COLO668 (cell line): ENCODE measurements at regions not wholly inside any gene's neighbourhood (a gene's known extent, or its start where the extent isn't known, plus 50 kb on each side); places are given as distances from the start of the nearest gene placed in this dataset.

Experiments used
- DNase-seq: peaks from one replicate; lab custom pipeline; 2025; ENCODE audit not compliant: unreplicated experiment; lab: John Stamatoyannopoulos, UW

GRCh38 chr18:56545464-56545863 is 92.9 kb downstream of the TXNL1 start:
- no peak for DNase-seq

- DNase-seq = no peak
Observed at GRCh38 chr18:56542476-56542875, 95.9 kb downstream of the TXNL1 start.

GRCh38 chr18:56541793-56542192 is 96.6 kb downstream of the TXNL1 start:
- no peak for DNase-seq

GRCh38 chr18:56541340-56541739 is 97.1 kb downstream of the TXNL1 start:
- no peak for DNase-seq

GRCh38 chr18:56538746-56539145 is 99.6 kb downstream of the TXNL1 start:
- no peak for DNase-seq

GRCh38 chr18:56532176-56532840 is 106.1 kb downstream of the TXNL1 start:
- no peak for DNase-seq

GRCh38 chr18:56522816-56523215 is 115.6 kb downstream of the TXNL1 start:
- DNase-seq = no peak

GRCh38 chr18:56521263-56521662 is 117.1 kb downstream of the TXNL1 start:
- DNase-seq = no peak

GRCh38 chr18:56517761-56518160 is 120.6 kb downstream of the TXNL1 start:
- DNase-seq = no peak

GRCh38 chr18:56517196-56517595 is 121.2 kb downstream of the TXNL1 start:
- no peak for DNase-seq

- DNase-seq = no peak
Observed at GRCh38 chr18:56516789-56517188, 121.6 kb downstream of the TXNL1 start.

GRCh38 chr18:56515522-56515921 is 122.9 kb downstream of the TXNL1 start:
- no peak for DNase-seq

GRCh38 chr18:56511996-56512395 is 126.4 kb downstream of the TXNL1 start:
- no peak for DNase-seq

- no peak for DNase-seq
Observed at GRCh38 chr18:56510108-56510507, 128.3 kb downstream of the TXNL1 start.

GRCh38 chr18:56509656-56510055 is 128.7 kb downstream of the TXNL1 start:
- DNase-seq = no peak

GRCh38 chr18:56508370-56509036 is 129.9 kb downstream of the TXNL1 start:
- no peak for DNase-seq

- DNase-seq = no peak
Observed at GRCh38 chr18:56505971-56506370, 132.4 kb downstream of the TXNL1 start.

GRCh38 chr18:56505293-56505692 is 133.1 kb downstream of the TXNL1 start:
- no peak for DNase-seq

- DNase-seq = no peak
Observed at GRCh38 chr18:56501896-56502295, 136.5 kb downstream of the TXNL1 start.

- no peak for DNase-seq
Observed at GRCh38 chr18:56495884-56496283, 142.5 kb downstream of the TXNL1 start.

- no peak for DNase-seq
Observed at GRCh38 chr18:56493531-56493930, 144.9 kb downstream of the TXNL1 start.

- no peak for DNase-seq
Observed at GRCh38 chr18:56492136-56492535, 146.3 kb downstream of the TXNL1 start.

- no peak for DNase-seq
Observed at GRCh38 chr18:56490942-56491341, 147.4 kb downstream of the TXNL1 start.
